CD4-positive, alpha-beta T cell treated with Interleukin-1 beta for 1 hour (primary cell): ENCODE measurements at regions not wholly inside any gene's neighbourhood (a gene's known extent, or its start where the extent isn't known, plus 50 kb on each side); places are given as distances from the start of the nearest gene placed in this dataset.
A peak's percentile ranks its signal among the peaks of the same experiment; 100 is the strongest.
"Not testable (repeated sequence)": the region's sequence is repeated elsewhere in the genome, so short reads cannot be mapped to it uniquely, and the experiment has no call there.

ENCODE experiments used
- DNase-seq, 2 donors: peaks; one replicate each; pipeline ENCODE4 v3.0.0-alpha.2; 2020 to 2022

GRCh38 chr13:74557870-74558269 lies 423.7 kb upstream of the KLF12 start:
- DNase-seq, result no peak

GRCh38 chr13:74555651-74556420 lies 421.6 kb upstream of the KLF12 start:
- DNase-seq, result no peak

GRCh38 chr13:74555276-74555625 lies 421.0 kb upstream of the KLF12 start:
- DNase-seq, result no peak

- DNase-seq, result no peak
These were observed 420.5 kb upstream of the KLF12 start for GRCh38 chr13:74554569-74555275.

- peak in 1 of 2 donors; percentile 18 for DNase-seq
These were observed 415.8 kb upstream of the KLF12 start for GRCh38 chr13:74550039-74550438.

- not testable (repeated sequence) for DNase-seq
These were observed 402.4 kb upstream of the KLF12 start for GRCh38 chr13:74536649-74537048.

- DNase-seq, result no peak
These were observed 399.0 kb upstream of the KLF12 start for GRCh38 chr13:74533226-74533625.

GRCh38 chr13:74530011-74530410 lies 395.8 kb upstream of the KLF12 start:
- no peak for DNase-seq

- no peak for DNase-seq
These were observed 394.7 kb upstream of the KLF12 start for GRCh38 chr13:74528734-74529513.

- DNase-seq, result no peak
These were observed 388.9 kb upstream of the KLF12 start for GRCh38 chr13:74523057-74523456.

GRCh38 chr13:74511523-74511922 lies 377.3 kb upstream of the KLF12 start:
- no peak for DNase-seq

- DNase-seq, result no peak
These were observed 353.0 kb upstream of the KLF12 start for GRCh38 chr13:74487091-74487722.

GRCh38 chr13:74485757-74486156 lies 351.6 kb upstream of the KLF12 start:
- DNase-seq, result no peak

- no peak for DNase-seq
These were observed 344.9 kb upstream of the KLF12 start for GRCh38 chr13:74479124-74479523.

- no peak for DNase-seq
These were observed 342.6 kb upstream of the KLF12 start for GRCh38 chr13:74476788-74477187.

- DNase-seq, result no peak
These were observed 342.2 kb upstream of the KLF12 start for GRCh38 chr13:74476365-74476764.

- DNase-seq, result no peak
These were observed 332.7 kb upstream of the KLF12 start for GRCh38 chr13:74466864-74467263.

GRCh38 chr13:74466020-74466419 lies 331.8 kb upstream of the KLF12 start:
- DNase-seq, result no peak

GRCh38 chr13:74465271-74465670 lies 331.1 kb upstream of the KLF12 start:
- no peak for DNase-seq

- no peak for DNase-seq
These were observed 330.5 kb upstream of the KLF12 start for GRCh38 chr13:74464670-74465069.

GRCh38 chr13:74461011-74461410 lies 326.8 kb upstream of the KLF12 start:
- DNase-seq, result no peak

GRCh38 chr13:74452881-74453280 lies 318.7 kb upstream of the KLF12 start:
- DNase-seq, result no peak

- no peak for DNase-seq
These were observed 318.0 kb upstream of the KLF12 start for GRCh38 chr13:74452176-74452575.
